ENCODE measurements at regions not wholly inside any gene's neighbourhood (a gene's known extent, or its start where the extent isn't known, plus 50 kb on each side); places are given as distances from the start of the nearest gene placed in this dataset.
"Not testable (repeated sequence)": the region's sequence is repeated elsewhere in the genome, so short reads cannot be mapped to it uniquely, and the experiment has no call there.

DNA sequence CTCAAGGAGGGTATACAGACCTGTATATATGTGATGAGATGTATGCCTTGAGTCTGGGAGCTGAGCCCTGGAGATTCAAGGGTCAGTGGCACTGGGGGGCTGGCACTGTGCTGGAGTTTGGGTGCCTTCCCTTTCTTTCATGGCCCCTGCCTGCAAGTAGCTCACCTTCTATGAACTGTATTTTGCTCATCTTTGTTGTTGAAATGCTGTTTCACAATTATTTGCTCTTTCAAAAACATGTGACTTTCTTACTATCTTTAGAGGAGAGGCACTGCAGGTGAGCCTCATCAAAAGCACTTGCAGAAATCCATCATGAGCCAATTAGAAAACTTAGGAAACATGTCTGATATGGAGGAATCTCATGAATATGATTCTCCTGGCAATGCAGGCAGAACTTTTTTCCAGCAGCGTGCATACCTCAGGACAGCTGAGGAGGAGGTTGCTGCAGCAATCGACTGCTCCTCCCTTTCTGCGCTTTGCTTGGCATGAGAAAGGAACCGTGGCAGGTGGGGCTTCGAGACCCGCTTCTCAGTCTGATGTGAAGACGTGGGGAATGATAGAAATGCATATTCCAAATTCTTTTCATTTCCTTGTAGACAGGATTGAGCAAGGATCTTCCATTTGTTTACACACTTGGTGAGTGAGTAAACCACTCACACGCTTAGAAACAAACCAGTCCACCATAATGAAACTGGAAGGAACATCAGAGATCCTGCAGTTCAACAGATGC, 178.4 kb upstream of the E2F8 start:
- intact Hi-C loops (cut with micrococcal nuclease; ENCODE audit: unreplicated experiment) = no loop called here
- Histone ChIP-seq H3K4me1 (ENCODE audit: insufficient read depth, low read length, poor library complexity, severe bottlenecking) (no peaks in the 10 kb centered on the region), H3K4me3 (ENCODE audit: low read depth, low read length, poor library complexity, severe bottlenecking) (no peak overlapping the region), H3K36me3 (ENCODE audit: insufficient read depth, low read length, poor library complexity, severe bottlenecking) (no peaks in the 10 kb centered on the region), H3K9me3 (ENCODE audit: low read depth, low read length, poor library complexity, severe bottlenecking) (no peaks in the 10 kb centered on the region), H3K27me3 (replicated peaks; ENCODE audit: insufficient read depth, low read depth, low read length, poor library complexity) (no peaks in the 10 kb centered on the region), H3K27ac (ENCODE audit: low read depth, low read length, poor library complexity, severe bottlenecking) (no peak overlapping the region)
- ChIA-PET POLR2A (ENCODE audit: low non-redundant PET) (no interaction called here), CTCF (no interaction called here)
- no peak for DNase-seq (ENCODE audit: low spot score)
- no TSS peak for BruUV-seq (replicated peaks)
- TF ChIP-seq EZH2 (IDR thresholded peaks at IDR 0.05; ENCODE audit: borderline replicate concordance, low read depth, low read length, poor library complexity, severe bottlenecking) (no peak), CTCF (conservative IDR thresholded peaks at IDR 0.05; ENCODE audit: low read depth, low read length) (no peak)

DNA sequence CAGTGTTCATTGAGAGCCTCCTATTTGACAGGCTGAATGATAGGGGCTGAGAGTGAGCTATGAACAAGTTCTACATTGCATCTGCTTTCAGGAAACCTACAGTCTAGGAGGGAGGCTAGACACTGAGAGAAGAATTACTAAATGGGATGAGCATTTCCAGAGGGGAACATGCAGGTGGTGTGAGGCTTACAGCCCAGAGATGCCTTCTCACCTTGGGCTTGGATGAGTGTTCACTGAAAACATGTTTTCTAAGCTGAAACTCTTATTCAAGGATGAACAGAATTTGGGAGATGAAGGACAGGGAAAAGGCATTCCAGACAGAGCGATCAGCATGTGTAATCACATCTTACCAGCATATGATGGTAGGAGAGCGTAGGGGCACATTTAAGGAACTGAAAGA, 177.5 kb upstream of the E2F8 start:
- intact Hi-C loops (cut with micrococcal nuclease; ENCODE audit: unreplicated experiment) = no loop called here
- BruUV-seq (replicated peaks) = no TSS peak
- Histone ChIP-seq H3K27me3 (replicated peaks; ENCODE audit: insufficient read depth, low read depth, low read length, poor library complexity) (no peaks in the 10 kb centered on the region), H3K4me3 (ENCODE audit: low read depth, low read length, poor library complexity, severe bottlenecking) (no peak overlapping the region), H3K4me1 (ENCODE audit: insufficient read depth, low read length, poor library complexity, severe bottlenecking) (no peaks in the 10 kb centered on the region), H3K27ac (ENCODE audit: low read depth, low read length, poor library complexity, severe bottlenecking) (no peak overlapping the region), H3K9me3 (ENCODE audit: low read depth, low read length, poor library complexity, severe bottlenecking) (no peaks in the 10 kb centered on the region), H3K36me3 (ENCODE audit: insufficient read depth, low read length, poor library complexity, severe bottlenecking) (no peaks in the 10 kb centered on the region)
- ChIA-PET CTCF (no interaction called here), POLR2A (ENCODE audit: low non-redundant PET) (no interaction called here)
- TF ChIP-seq EZH2 (IDR thresholded peaks at IDR 0.05; ENCODE audit: borderline replicate concordance, low read depth, low read length, poor library complexity, severe bottlenecking) (no peak), CTCF (conservative IDR thresholded peaks at IDR 0.05; ENCODE audit: low read depth, low read length) (no peak)
- no peak for DNase-seq (ENCODE audit: low spot score)

GRCh38 chr11:19412070-19412469, 171.3 kb upstream of the E2F8 start:
- DNase-seq (ENCODE audit: low spot score); CTCF ChIA-PET; H3K4me3 ChIP-seq (ENCODE audit: low read depth, low read length, poor library complexity, severe bottlenecking); intact Hi-C loops (cut with micrococcal nuclease; ENCODE audit: unreplicated experiment); H3K4me1 ChIP-seq (ENCODE audit: insufficient read depth, low read length, poor library complexity, severe bottlenecking); H3K27me3 ChIP-seq (replicated peaks; ENCODE audit: insufficient read depth, low read depth, low read length, poor library complexity); H3K9me3 ChIP-seq (ENCODE audit: low read depth, low read length, poor library complexity, severe bottlenecking); H3K27ac ChIP-seq (ENCODE audit: low read depth, low read length, poor library complexity, severe bottlenecking); POLR2A ChIA-PET (ENCODE audit: low non-redundant PET); BruUV-seq (replicated peaks); H3K36me3 ChIP-seq (ENCODE audit: insufficient read depth, low read length, poor library complexity, severe bottlenecking): not testable (repeated sequence)

- ChIA-PET POLR2A (ENCODE audit: low non-redundant PET) (no interaction called here), CTCF (no interaction called here)
- DNase-seq (ENCODE audit: low spot score) = no peak
- Histone ChIP-seq H3K4me1 (ENCODE audit: insufficient read depth, low read length, poor library complexity, severe bottlenecking) (no peaks in the 10 kb centered on the region), H3K27ac (ENCODE audit: low read depth, low read length, poor library complexity, severe bottlenecking) (no peak overlapping the region), H3K36me3 (ENCODE audit: insufficient read depth, low read length, poor library complexity, severe bottlenecking) (no peaks in the 10 kb centered on the region), H3K9me3 (ENCODE audit: low read depth, low read length, poor library complexity, severe bottlenecking) (no peaks in the 10 kb centered on the region), H3K27me3 (replicated peaks; ENCODE audit: insufficient read depth, low read depth, low read length, poor library complexity) (no peaks in the 10 kb centered on the region), H3K4me3 (ENCODE audit: low read depth, low read length, poor library complexity, severe bottlenecking) (no peak overlapping the region)
- no TSS peak for BruUV-seq (replicated peaks)
- no peak for TF ChIP-seq CTCF (conservative IDR thresholded peaks at IDR 0.05; ENCODE audit: low read depth, low read length)
- TF ChIP-seq EZH2 (IDR thresholded peaks at IDR 0.05; ENCODE audit: borderline replicate concordance, low read depth, low read length, poor library complexity, severe bottlenecking) = no peak
- intact Hi-C loops (cut with micrococcal nuclease; ENCODE audit: unreplicated experiment) = no loop called here
These were observed 169.3 kb upstream of the E2F8 start for GRCh38 chr11:19410032-19410431.

Measured in A673 (cell line).